Mesenteric fat pad (tissue), 1 donor: ENCODE measurements at regions not wholly inside any gene's neighbourhood (a gene's known extent, or its start where the extent isn't known, plus 50 kb on each side); places are given as distances from the start of the nearest gene placed in this dataset.
"Not testable (repeated sequence)": the region's sequence is repeated elsewhere in the genome, so short reads cannot be mapped to it uniquely, and the experiment has no call there.

Experiments used
- DNase-seq: peaks from one replicate; pipeline ENCODE4 v3.0.0-alpha.2; 2020; ENCODE audit warnings: low spot score
- donor health status: DM: yes; HTN: yes; CAD: no.

GRCh38 chr12:86712425-86712843, 456.2 kb upstream of the MGAT4C start:
- DNase-seq: no peak

GRCh38 chr12:86711731-86712130, 455.5 kb upstream of the MGAT4C start:
- no peak for DNase-seq

- no peak for DNase-seq
Measured at GRCh38 chr12:86710109-86710508, 453.9 kb upstream of the MGAT4C start.

- not testable (repeated sequence) for DNase-seq
Measured at GRCh38 chr12:86709017-86709416, 452.8 kb upstream of the MGAT4C start.

- DNase-seq: no peak
Measured at GRCh38 chr12:86698641-86698980, 442.4 kb upstream of the MGAT4C start.

GRCh38 chr12:86697916-86698640, 441.9 kb upstream of the MGAT4C start:
- DNase-seq: no peak

- DNase-seq: no peak
Measured at GRCh38 chr12:86683568-86684304, 427.5 kb upstream of the MGAT4C start.

GRCh38 chr12:86681060-86681459, 424.9 kb upstream of the MGAT4C start:
- DNase-seq: no peak

- DNase-seq: no peak
Measured at GRCh38 chr12:86675197-86675596, 419.0 kb upstream of the MGAT4C start.

- no peak for DNase-seq
Measured at GRCh38 chr12:86670986-86671385, 414.8 kb upstream of the MGAT4C start.

- DNase-seq: no peak
Measured at GRCh38 chr12:86669010-86669409, 412.8 kb upstream of the MGAT4C start.

- no peak for DNase-seq
Measured at GRCh38 chr12:86666316-86666715, 410.1 kb upstream of the MGAT4C start.

- DNase-seq: no peak
Measured at GRCh38 chr12:86663716-86664115, 407.5 kb upstream of the MGAT4C start.

- no peak for DNase-seq
Measured at GRCh38 chr12:86663173-86663572, 407.0 kb upstream of the MGAT4C start.

- DNase-seq: no peak
Measured at GRCh38 chr12:86662464-86662863, 406.3 kb upstream of the MGAT4C start.

GRCh38 chr12:86660488-86661147, 404.4 kb upstream of the MGAT4C start:
- no peak for DNase-seq

- DNase-seq: no peak
Measured at GRCh38 chr12:86659985-86660384, 403.8 kb upstream of the MGAT4C start.

GRCh38 chr12:86658303-86658702, 402.1 kb upstream of the MGAT4C start:
- DNase-seq: no peak

- no peak for DNase-seq
Measured at GRCh38 chr12:86647800-86648199, 391.6 kb upstream of the MGAT4C start.

- DNase-seq: no peak
Measured at GRCh38 chr12:86634456-86635410, 378.5 kb upstream of the MGAT4C start.

GRCh38 chr12:86627001-86627400, 370.8 kb upstream of the MGAT4C start:
- DNase-seq: no peak
